HL-60 (cell line): ENCODE measurements at regions not wholly inside any gene's neighbourhood (a gene's known extent, or its start where the extent isn't known, plus 50 kb on each side); places are given as distances from the start of the nearest gene placed in this dataset.
"Not testable (repeated sequence)": the region's sequence is repeated elsewhere in the genome, so short reads cannot be mapped to it uniquely, and the experiment has no call there.

Source experiments
- CTCF ChIP-seq: IDR thresholded peaks from one replicate; pipeline ENCODE4 v1.5.1; 2011; ENCODE audit warnings: low read length, control low read depth, inconsistent platforms; ENCODE audit not compliant: insufficient read depth
- POLR2AphosphoS5 ChIP-seq: IDR thresholded peaks from 2 replicates; pipeline ENCODE4 v1.6.1; 2012; ENCODE audit warnings: low read depth
- SPI1 ChIP-seq: IDR thresholded peaks from 2 replicates; pipeline ENCODE4 v1.6.1; 2012; ENCODE audit warnings: low read depth, mild to moderate bottlenecking, borderline replicate concordance
- TF ChIP-seq, protein P1 (sequence below): IDR thresholded peaks from 2 replicates; pipeline ENCODE4 v1.6.1; 2012; ENCODE audit warnings: low read depth; ENCODE audit not compliant: insufficient replicate concordance

DNA sequence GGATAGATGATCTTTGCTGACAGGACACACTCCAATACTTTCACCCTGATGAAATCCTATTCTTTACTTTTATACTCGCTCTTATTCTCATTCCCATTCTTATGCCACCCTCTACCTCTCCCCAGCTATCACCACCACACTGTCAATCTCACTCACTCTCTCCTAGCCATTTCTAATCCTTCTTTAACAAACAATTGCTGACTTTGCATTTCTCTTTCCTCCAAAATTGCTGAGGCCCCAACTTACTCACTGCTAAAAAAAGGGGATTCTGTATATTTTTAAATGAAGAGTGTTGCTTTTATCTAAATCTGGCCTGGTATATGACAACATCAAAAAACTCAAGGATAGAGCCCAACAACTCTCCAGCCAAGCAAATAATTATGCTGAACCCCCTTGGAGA is 515.4 kb downstream of the MATN1 start:
- not testable (repeated sequence) for TF ChIP-seq CTCF, SPI1, POLR2AphosphoS5
- TF ChIP-seq, protein P1, sequence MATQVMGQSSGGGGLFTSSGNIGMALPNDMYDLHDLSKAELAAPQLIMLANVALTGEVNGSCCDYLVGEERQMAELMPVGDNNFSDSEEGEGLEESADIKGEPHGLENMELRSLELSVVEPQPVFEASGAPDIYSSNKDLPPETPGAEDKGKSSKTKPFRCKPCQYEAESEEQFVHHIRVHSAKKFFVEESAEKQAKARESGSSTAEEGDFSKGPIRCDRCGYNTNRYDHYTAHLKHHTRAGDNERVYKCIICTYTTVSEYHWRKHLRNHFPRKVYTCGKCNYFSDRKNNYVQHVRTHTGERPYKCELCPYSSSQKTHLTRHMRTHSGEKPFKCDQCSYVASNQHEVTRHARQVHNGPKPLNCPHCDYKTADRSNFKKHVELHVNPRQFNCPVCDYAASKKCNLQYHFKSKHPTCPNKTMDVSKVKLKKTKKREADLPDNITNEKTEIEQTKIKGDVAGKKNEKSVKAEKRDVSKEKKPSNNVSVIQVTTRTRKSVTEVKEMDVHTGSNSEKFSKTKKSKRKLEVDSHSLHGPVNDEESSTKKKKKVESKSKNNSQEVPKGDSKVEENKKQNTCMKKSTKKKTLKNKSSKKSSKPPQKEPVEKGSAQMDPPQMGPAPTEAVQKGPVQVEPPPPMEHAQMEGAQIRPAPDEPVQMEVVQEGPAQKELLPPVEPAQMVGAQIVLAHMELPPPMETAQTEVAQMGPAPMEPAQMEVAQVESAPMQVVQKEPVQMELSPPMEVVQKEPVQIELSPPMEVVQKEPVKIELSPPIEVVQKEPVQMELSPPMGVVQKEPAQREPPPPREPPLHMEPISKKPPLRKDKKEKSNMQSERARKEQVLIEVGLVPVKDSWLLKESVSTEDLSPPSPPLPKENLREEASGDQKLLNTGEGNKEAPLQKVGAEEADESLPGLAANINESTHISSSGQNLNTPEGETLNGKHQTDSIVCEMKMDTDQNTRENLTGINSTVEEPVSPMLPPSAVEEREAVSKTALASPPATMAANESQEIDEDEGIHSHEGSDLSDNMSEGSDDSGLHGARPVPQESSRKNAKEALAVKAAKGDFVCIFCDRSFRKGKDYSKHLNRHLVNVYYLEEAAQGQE = not testable (repeated sequence)
